Heart right ventricle (tissue), 16 donors: ENCODE measurements at regions not wholly inside any gene's neighbourhood (a gene's known extent, or its start where the extent isn't known, plus 50 kb on each side); places are given as distances from the start of the nearest gene placed in this dataset.
A peak's percentile ranks its signal among the peaks of the same experiment; 100 is the strongest.

Experiments
- ATAC-seq, 8 donors: fragments of 200-7000 bp; cut with Tn5 transposase; one replicate each; pipeline ENCODE4 v1.9.1; 2020; ENCODE audit warnings: mild to moderate bottlenecking in 8 of 8, moderate library complexity in 8 of 8, moderate number of reproducible peaks in 1 of 8
- DNase-seq, 2 donors: peaks; one replicate each; pipeline ENCODE4 v3.0.0-alpha.2; 2020
- H3K27ac ChIP-seq, 10 donors: fragments of 200-600 bp; sonication (generic) in 2 of 10; one replicate each; pipeline versions ENCODE4 v1.5.0 to v1.8.0; 2020 to 2022; ENCODE audit warnings: mild to moderate bottlenecking in 3 of 10
- H3K27me3 ChIP-seq, 7 donors: fragments of 200-600 bp; one replicate each; pipeline ENCODE4 v1.8.0; 2021 to 2022; ENCODE audit warnings: mild to moderate bottlenecking in 2 of 7
- H3K36me3 ChIP-seq, 9 donors: fragments of 200-600 bp; sonication (generic) in 1 of 9; one replicate each; pipeline versions ENCODE4 v1.5.0 to v1.8.0; 2020 to 2022; ENCODE audit warnings: mild to moderate bottlenecking in 2 of 9
- H3K4me1 ChIP-seq, 9 donors: fragments of 200-600 bp; sonication (generic) in 1 of 9; one replicate each; pipeline versions ENCODE4 v1.5.0 to v1.8.0; 2020 to 2022; ENCODE audit warnings: mild to moderate bottlenecking in 4 of 9
- H3K4me3 ChIP-seq, 10 donors: fragments of 200-600 bp; sonication (generic) in 2 of 10; one replicate each; pipeline versions ENCODE4 v1.5.0 to v1.8.0; 2020 to 2022; ENCODE audit warnings: mild to moderate bottlenecking in 7 of 10, moderate library complexity in 2 of 10
- H3K9me3 ChIP-seq, 11 donors: fragments of 200-600 bp in 10 of 11; sonication (generic) in 2 of 11; one replicate each; pipeline versions ENCODE4 v1.5.0 to v1.8.0; 2013 to 2022; ENCODE audit warnings: mild to moderate bottlenecking in 2 of 11, control low read depth in 1 of 11, moderate library complexity in 1 of 11
- WGBS, 2 donors: extraction: QIAGEN DNeasy Blood & Tissue Kit; methylation state at CpG; one replicate each; pipeline ENCODE4 v1.1.7; 2013; ENCODE audit warnings: inconsistent platforms in 1 of 2; 5-methylcytosine and 5-hydroxymethylcytosine counted together
- intact Hi-C, 10 donors: fragments of 100-400 bp; cut with DNase I; formaldehyde crosslinking; loops; one replicate each; pipeline versions ENCODE4 v1.11.1 to v1.14.2; 2022
- TF ChIP-seq, protein P1 (sequence below), 9 donors: fragments of 200-600 bp; sonication (generic) in 2 of 9; IDR thresholded peaks; one replicate each; pipeline versions ENCODE4 v1.5.0 to v1.8.0; 2021 to 2022; ENCODE audit warnings: antibody characterized with exemption in 9 of 9, mild to moderate bottlenecking in 5 of 9, moderate library complexity in 1 of 9
- donor health status: Arrhythmogenic right ventricular cardiomyopathy.
- donor health status: ischemic (EF 13 %, LVEDD 7.1; RV severe dilation, severe dysfunction).
- donor health status: healthy with polysubstance abuse.
- donor health status: DM: no; HTN: yes; CAD: no.
- donor health status: DM: no; HTN: no; CAD: no.
- donor health status: ischemic (EF 25% LVEDD 6.9; RV normal size, moderate dysfunction).
- donor health status: ischemic (EF 25% LVEDD 5.7; RV mildly dilated, moderate dysfunction).
- donor health status: healthy.
- donor health status: DM: yes; HTN: yes; CAD: no.
- donor health status: Ischemic cardiomyopathy.
- donor health status: ischemic (EF 35%, LVEDD 5.7; RV mildly dilated, moderate dysfunction).
- donor health status: nonischemic (EF 11% LVEDD 7.7; RV severe dilation, severe dysfunction).
- donor health status: DM: yes; HTN: yes; CAD: no.
- donor health status: PGD.
- donor health status: ischemic (EF 29% LVEDD 5.4; RV normal size, mild dysfunction).
- donor health status: nonischemic (EF 23%, LVEDD 6.1; RV moderate dilation, normal function).

DNA sequence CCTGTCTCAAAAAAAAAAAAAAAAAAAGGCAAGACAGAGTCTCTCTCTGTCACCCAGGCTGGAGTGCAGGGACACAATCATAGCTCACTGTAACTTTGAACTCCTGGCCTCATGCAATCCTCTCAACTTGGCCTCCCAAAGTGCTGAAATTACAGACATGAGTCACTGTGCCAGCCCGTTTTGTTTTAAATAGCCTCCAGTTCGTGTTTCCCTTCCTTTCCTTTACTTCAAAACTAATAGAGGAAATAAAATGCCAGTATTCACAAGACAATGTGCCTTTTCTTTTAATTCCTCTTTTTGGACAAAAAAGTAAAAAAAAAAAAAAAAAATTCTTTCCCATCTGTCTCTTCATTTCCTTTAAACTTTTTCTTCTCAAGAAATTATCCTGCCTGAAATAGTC, 54.5 kb upstream of the ACMSD start:
- TF ChIP-seq, protein P1, sequence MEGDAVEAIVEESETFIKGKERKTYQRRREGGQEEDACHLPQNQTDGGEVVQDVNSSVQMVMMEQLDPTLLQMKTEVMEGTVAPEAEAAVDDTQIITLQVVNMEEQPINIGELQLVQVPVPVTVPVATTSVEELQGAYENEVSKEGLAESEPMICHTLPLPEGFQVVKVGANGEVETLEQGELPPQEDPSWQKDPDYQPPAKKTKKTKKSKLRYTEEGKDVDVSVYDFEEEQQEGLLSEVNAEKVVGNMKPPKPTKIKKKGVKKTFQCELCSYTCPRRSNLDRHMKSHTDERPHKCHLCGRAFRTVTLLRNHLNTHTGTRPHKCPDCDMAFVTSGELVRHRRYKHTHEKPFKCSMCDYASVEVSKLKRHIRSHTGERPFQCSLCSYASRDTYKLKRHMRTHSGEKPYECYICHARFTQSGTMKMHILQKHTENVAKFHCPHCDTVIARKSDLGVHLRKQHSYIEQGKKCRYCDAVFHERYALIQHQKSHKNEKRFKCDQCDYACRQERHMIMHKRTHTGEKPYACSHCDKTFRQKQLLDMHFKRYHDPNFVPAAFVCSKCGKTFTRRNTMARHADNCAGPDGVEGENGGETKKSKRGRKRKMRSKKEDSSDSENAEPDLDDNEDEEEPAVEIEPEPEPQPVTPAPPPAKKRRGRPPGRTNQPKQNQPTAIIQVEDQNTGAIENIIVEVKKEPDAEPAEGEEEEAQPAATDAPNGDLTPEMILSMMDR (IDR thresholded peaks at IDR 0.05) = no peak
- Histone ChIP-seq H3K36me3 (no peaks in the 10 kb centered on the region), H3K4me1 (peaks cover 0 to 24% (median 0%) of the 10 kb centered on the region in 9 donors), H3K27ac (peak overlapping the region in 1 of 10 donors; percentile 31), H3K27me3 (no peaks in the 10 kb centered on the region), H3K4me3 (no peak overlapping the region), H3K9me3 (peaks cover 0 to 8% (median 0%) of the 10 kb centered on the region in 11 donors)
- intact Hi-C loops = loop anchor here in 1 of 10 donors (10.0 kb wide), 1 partner anchor 111 kb away; no protein-coding TSS in a partner anchor
- ATAC-seq (peak in 4 of 8 donors; percentile 27 to 53 (median 46)), DNase-seq (no peak)
- 47 to 62% methylated on average over 2 of the region's 2 CpGs for WGBS, 2 donors

DNA sequence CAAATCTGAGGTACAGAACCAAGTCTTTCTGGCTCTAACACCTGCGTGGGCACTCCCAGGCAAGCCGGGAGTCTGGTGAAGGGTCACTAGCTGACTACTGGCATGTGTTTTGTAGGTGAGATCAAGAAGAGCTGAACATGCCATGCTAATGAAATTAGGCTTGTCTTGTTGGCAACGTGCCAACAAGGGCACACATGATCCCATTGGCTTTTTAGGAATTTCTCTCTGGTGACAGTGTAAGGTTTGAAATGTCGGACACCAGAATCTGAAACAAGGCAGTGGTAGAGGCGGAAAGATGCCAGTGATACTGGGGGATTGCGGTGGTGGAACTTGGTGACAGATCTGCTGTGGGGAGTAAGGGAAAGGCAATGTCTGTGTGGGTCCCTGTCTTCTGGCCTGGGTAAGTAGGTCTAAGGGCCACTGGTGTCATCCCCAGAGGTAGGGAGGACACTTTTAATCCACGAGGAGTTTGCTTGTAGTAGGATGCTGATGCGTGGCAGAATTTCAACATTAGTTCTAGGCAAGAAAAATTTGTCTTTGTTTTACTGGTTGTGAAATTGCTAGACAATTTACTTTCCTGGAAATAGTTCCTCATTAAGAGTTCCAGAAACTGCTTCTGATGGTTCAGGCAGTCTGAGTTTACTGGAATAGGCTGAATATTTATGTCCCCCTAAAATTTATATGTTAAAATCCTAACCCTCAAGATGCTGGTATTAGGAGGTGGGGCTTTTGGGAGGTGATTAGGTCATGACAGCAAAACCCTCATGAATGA, 52.6 kb upstream of the ACMSD start:
- Histone ChIP-seq H3K4me3 (no peak overlapping the region), H3K27ac (peak overlapping the region in 1 of 10 donors; percentile 51), H3K4me1 (peaks cover 0 to 24% (median 0%) of the 10 kb centered on the region in 9 donors), H3K9me3 (peaks cover 0 to 8% (median 0%) of the 10 kb centered on the region in 11 donors), H3K36me3 (no peaks in the 10 kb centered on the region), H3K27me3 (no peaks in the 10 kb centered on the region)
- TF ChIP-seq, protein P1 (IDR thresholded peaks at IDR 0.05) = no peak
- no peak for DNase-seq
- 78% methylated on average over 8 of the region's 8 CpGs for WGBS, 2 donors
- no peak for ATAC-seq
- intact Hi-C loops = loop anchor here in 1 of 10 donors (10.0 kb wide), 1 partner anchor 109 kb away; no protein-coding TSS in a partner anchor

DNA sequence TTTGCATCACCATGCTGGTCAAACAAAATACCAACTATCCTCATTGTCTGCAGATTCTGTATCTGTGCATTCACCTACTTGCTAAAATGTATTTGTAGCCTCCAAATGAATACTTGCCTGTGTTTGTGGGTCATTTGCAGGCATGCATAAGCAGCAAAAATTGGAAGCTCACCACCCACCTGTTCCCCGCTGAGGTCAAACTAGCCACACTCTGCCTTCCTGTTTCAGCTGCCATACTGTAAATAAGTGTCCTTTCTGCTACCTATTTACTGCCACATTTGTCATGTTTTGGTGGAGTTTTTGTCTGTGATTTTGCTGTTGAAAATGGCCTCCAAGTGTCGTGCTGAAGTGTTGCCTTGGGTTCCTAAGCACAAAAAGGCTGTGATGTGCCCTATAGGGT, 50.0 kb upstream of the ACMSD start:
- 88 to 92% methylated on average over 2 of the region's 2 CpGs for WGBS, 2 donors
- Histone ChIP-seq H3K4me3 (no peak overlapping the region), H3K27me3 (peaks cover 0 to 4% (median 0%) of the 10 kb centered on the region in 7 donors), H3K9me3 (peaks cover 0 to 8% (median 0%) of the 10 kb centered on the region in 11 donors), H3K36me3 (no peaks in the 10 kb centered on the region), H3K27ac (no peak overlapping the region), H3K4me1 (peaks cover 0 to 13% (median 0%) of the 10 kb centered on the region in 9 donors)
- intact Hi-C loops = loop anchor here in 1 of 10 donors (10.0 kb wide), 1 partner anchor 106 kb away; no protein-coding TSS in a partner anchor
- TF ChIP-seq, protein P1 (IDR thresholded peaks at IDR 0.05) = no peak
- ATAC-seq (no peak), DNase-seq (no peak)
